HG02642 (cell line): ENCODE measurements at regions not wholly inside any gene's neighbourhood (a gene's known extent, or its start where the extent isn't known, plus 50 kb on each side); places are given as distances from the start of the nearest gene placed in this dataset.
"Not testable (repeated sequence)": the region's sequence is repeated elsewhere in the genome, so short reads cannot be mapped to it uniquely, and the experiment has no call there.

Experiments
- ATAC-seq: cut with Tn5 transposase; IDR thresholded peaks from one replicate; pipeline ENCODE4 v1.9.1; 2021; ENCODE audit warnings: mild to moderate bottlenecking; ENCODE audit not compliant: unreplicated experiment, poor library complexity

GRCh38 chr7:41579961-41580935, 122.6 kb downstream of the INHBA start:
- ATAC-seq = no peak

- no peak for ATAC-seq
Observed at GRCh38 chr7:41578700-41579099, 124.2 kb downstream of the INHBA start.

DNA sequence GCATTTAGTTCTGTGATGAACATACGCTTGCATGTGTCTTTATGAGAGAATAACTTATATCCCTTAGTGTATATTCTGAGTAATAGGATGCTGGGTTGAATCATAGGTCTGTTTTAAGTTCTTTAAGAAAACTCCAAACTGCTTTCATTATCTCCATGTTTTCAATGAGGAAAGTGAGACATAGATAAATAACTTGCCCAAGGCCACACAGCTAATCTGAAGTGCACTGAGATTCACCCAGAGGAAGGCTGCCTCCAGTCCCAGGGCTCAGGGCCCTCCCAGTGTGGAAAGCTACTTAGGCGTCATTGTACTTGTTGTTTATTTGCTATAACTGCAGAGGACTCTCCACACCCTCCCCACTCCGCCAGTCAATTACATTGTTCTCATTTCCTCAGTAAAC, 126.7 kb downstream of the INHBA start:
- ATAC-seq = no peak

DNA sequence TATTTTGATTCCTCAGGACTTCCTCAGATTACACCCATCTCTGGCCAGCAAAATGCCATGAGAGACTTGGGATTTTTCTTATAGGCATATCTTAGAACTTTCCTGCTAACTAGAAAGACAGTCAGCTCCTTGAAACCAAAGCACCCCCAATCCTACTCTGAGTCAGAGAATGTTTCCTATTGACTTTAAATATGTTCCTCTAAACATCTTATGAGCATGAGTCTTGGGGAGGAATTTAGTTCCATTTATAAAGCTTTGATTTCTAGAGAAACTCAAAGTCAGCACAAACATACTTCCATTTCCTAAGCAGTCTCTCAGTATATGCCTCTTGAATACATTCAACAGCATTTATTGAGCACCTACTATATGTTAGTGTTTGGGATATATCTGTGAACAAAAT, 128.5 kb downstream of the INHBA start:
- ATAC-seq = no peak

GRCh38 chr7:41573862-41574261, 129.0 kb downstream of the INHBA start:
- ATAC-seq = no peak

GRCh38 chr7:41573443-41573842, 129.4 kb downstream of the INHBA start:
- ATAC-seq = no peak

DNA sequence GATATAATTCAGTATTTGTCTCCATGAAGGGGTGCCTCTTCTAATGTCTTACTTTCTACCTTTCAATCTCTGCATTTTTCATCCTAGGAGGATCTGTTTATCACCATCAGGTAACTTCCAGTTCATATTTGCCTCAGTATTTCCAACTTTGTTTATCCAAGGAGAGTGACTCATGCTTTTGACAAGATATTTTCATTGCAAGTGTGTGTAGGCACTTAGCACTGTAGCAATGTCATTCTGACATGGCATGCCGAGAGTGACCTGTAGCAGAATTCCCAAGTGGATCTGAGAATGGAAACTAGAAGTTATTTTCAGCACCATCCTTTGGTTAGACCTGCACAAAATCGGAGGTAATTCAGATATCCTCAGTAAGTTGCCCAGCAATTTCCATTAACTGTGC, 129.9 kb downstream of the INHBA start:
- no peak for ATAC-seq

- ATAC-seq = no peak
Observed at GRCh38 chr7:41571573-41571972, 131.3 kb downstream of the INHBA start.

DNA sequence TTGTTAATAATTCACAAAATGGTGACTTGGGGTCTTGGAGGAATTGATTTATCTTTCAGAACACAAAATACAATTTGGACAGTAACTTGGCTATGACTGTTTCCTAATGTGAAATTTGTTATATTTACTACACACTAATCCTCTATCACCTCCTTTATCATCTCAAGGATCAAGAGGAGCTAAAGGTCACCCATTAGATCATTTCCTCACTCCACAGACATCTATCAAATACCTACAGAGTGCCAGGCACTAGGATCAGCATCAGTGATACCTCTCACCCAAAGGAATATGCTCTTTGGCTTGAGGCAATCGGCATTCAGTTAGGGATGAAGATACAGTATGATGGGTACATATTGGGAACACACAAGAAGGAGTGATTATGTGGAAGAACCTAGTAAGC, 132.1 kb downstream of the INHBA start:
- ATAC-seq = no peak

DNA sequence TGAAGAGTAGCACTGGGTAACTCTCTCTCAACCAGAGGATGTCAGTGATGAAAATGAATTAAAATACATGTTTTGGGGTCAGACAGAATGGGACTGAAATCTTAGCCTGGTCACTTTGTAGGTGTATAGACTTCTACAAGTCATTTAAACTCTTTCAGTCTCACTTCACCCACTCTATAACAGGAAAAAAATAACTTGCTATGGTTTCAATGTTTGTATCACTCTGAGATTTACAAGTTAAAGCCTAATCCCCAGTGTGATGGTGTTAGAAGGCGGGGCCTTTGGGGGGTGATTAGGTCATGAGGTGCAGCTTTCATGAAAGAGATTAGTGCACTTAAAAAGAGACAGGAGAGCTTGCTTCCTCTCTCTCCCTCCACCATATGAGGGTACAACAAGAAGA, 134.8 kb downstream of the INHBA start:
- no peak for ATAC-seq

GRCh38 chr7:41567731-41568114, 135.2 kb downstream of the INHBA start:
- ATAC-seq = no peak

DNA sequence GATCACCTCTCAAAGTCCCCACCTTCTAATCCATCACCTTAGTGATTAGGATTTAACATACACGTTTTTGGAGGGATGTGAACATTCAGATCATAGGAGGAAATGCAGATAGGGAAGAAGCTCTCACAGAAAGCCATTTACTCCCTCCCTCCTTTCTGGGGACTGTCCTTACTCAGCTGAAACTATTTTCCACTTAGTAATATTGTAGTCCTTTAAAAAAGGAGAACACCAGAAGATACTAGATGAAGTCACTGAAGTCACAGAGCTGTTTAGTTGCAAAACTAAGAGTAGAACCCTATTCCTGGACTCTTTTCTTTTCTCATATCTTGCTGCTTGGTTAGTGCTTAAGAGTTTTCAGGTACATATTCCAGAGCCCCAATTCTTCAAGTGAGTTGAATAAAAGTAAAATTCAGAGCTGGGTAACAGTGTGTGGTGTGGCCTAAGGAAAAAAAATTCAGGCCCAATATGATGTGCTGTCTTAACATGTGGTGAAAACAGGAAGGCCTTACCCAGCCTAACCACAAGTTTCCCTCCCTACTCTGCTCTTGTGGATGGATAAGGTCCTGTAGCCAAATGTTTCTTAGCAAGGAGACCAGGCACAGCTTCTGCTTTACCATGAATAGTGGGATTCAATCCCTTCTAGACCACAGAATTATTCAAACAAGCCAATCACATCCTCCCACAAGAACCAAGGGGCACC, 135.7 kb downstream of the INHBA start:
- ATAC-seq = no peak

- no peak for ATAC-seq
Observed at GRCh38 chr7:41566581-41566980, 136.3 kb downstream of the INHBA start.

- no peak for ATAC-seq
Observed at GRCh38 chr7:41565655-41566054, 137.2 kb downstream of the INHBA start.

DNA sequence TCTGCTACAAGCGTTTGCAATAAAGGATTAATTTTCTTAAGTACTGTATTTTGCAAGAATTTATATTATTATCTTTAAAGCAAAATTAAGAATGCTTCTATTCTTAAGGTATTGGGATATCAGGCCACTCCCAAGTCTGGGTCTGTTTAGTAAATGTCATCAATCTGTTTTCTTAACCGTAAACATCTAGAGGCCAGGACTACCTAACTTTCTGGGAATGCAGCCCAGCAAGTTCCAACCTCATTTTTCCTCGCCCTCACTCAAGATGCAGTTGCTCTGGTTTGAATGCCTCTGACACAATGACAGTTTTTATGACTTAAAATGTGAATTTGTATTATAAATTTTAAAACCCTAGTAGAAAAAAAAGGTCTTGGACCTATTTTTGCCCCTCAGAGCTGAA, 143.5 kb downstream of the INHBA start:
- no peak for ATAC-seq

GRCh38 chr7:41554481-41554880, 148.4 kb downstream of the INHBA start:
- no peak for ATAC-seq

- not testable (repeated sequence) for ATAC-seq
Observed at GRCh38 chr7:41550046-41550445, 152.8 kb downstream of the INHBA start.

DNA sequence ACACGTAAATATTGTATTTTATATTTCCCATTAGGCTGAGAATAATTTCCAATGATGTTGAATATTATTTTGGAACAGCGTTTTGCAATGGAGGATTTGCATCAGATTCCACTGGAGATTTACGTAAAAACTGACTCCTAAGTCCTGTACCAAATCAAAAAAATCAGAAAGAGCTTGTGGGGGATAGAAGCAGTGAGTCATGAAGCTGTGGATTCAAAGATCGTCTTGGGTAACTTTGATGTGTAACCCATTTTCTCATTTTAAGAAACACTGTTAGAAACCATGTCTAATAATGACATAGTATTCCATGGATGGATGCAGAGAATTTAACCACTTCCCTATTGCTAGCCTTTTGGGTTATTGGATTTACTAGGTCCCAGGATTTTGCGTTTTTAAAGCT, 158.6 kb downstream of the INHBA start:
- ATAC-seq = no peak

DNA sequence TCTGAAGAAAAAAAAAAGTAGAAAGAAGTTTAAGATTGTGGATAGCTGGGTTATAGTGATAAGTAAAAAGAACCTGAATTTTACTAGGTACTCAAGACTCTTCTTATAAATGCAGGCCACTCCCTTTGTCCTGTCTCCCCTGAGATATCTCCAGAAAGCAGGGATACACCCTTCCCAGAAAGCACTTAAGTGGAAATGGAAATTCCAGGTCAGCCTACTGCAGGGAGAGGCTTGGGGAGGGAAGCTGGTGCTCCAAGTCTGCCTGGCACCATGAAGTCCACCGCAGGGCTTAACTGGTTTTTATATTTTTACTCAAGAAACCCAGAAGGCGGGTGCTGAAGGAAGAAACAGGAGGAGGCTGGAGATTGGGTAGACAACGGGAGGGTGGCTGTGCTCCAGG, 162.3 kb downstream of the INHBA start:
- no peak for ATAC-seq

- ATAC-seq = no peak
Observed at GRCh38 chr7:41538810-41539724, 163.8 kb downstream of the INHBA start.
